ENCODE measurements at regions not wholly inside any gene's neighbourhood (a gene's known extent, or its start where the extent isn't known, plus 50 kb on each side); places are given as distances from the start of the nearest gene placed in this dataset.
"Not testable (repeated sequence)": the region's sequence is repeated elsewhere in the genome, so short reads cannot be mapped to it uniquely, and the experiment has no call there.

GRCh38 chr14:84064316-84065125, 1465.4 kb upstream of the FLRT2 start:
- DNase-seq: no peak

- no peak for DNase-seq
Observed at GRCh38 chr14:84065811-84066210, 1464.1 kb upstream of the FLRT2 start.

- no peak for DNase-seq
Observed at GRCh38 chr14:84068288-84068687, 1461.7 kb upstream of the FLRT2 start.

- no peak for DNase-seq
Observed at GRCh38 chr14:84071061-84071460, 1458.9 kb upstream of the FLRT2 start.

GRCh38 chr14:84074626-84075025, 1455.3 kb upstream of the FLRT2 start:
- no peak for DNase-seq

- no peak for DNase-seq
Observed at GRCh38 chr14:84080944-84081343, 1449.0 kb upstream of the FLRT2 start.

GRCh38 chr14:84084056-84084630, 1445.8 kb upstream of the FLRT2 start:
- no peak for DNase-seq

- no peak for DNase-seq
Observed at GRCh38 chr14:84085493-84085892, 1444.5 kb upstream of the FLRT2 start.

- DNase-seq: no peak
Observed at GRCh38 chr14:84086714-84087113, 1443.2 kb upstream of the FLRT2 start.

- no peak for DNase-seq
Observed at GRCh38 chr14:84087986-84088531, 1441.9 kb upstream of the FLRT2 start.

GRCh38 chr14:84090837-84091236, 1439.1 kb upstream of the FLRT2 start:
- DNase-seq: no peak

- DNase-seq: no peak
Observed at GRCh38 chr14:84095681-84096080, 1434.3 kb upstream of the FLRT2 start.

- DNase-seq: no peak
Observed at GRCh38 chr14:84098261-84098660, 1431.7 kb upstream of the FLRT2 start.

- DNase-seq: not testable (repeated sequence)
Observed at GRCh38 chr14:84099560-84099959, 1430.4 kb upstream of the FLRT2 start.

- DNase-seq: no peak
Observed at GRCh38 chr14:84107835-84108343, 1422.1 kb upstream of the FLRT2 start.

- DNase-seq: no peak
Observed at GRCh38 chr14:84108746-84109457, 1421.0 kb upstream of the FLRT2 start.

- no peak for DNase-seq
Observed at GRCh38 chr14:84112589-84112988, 1417.4 kb upstream of the FLRT2 start.

- DNase-seq: no peak
Observed at GRCh38 chr14:84125676-84126075, 1404.3 kb upstream of the FLRT2 start.

GRCh38 chr14:84127495-84127894, 1402.4 kb upstream of the FLRT2 start:
- no peak for DNase-seq

GRCh38 chr14:84128050-84128449, 1401.9 kb upstream of the FLRT2 start:
- no peak for DNase-seq

GRCh38 chr14:84129007-84129406, 1400.9 kb upstream of the FLRT2 start:
- no peak for DNase-seq

GRCh38 chr14:84129941-84130340, 1400.0 kb upstream of the FLRT2 start:
- no peak for DNase-seq

- no peak for DNase-seq
Observed at GRCh38 chr14:84131924-84132323, 1398.0 kb upstream of the FLRT2 start.

- no peak for DNase-seq
Observed at GRCh38 chr14:84144166-84144565, 1385.8 kb upstream of the FLRT2 start.

Data from stimulated activated CD4-positive, alpha-beta T cell treated with anti-CD3 and anti-CD28 coated beads, Interleukin-2, amount 100 ng/mL, for 24 hours (primary cell).